Embryonic facial prominence (tissue), 1 donor: ENCODE measurements at regions not wholly inside any gene's neighbourhood (a gene's known extent, or its start where the extent isn't known, plus 50 kb on each side); places are given as distances from the start of the nearest gene placed in this dataset.
"Not testable (repeated sequence)": the region's sequence is repeated elsewhere in the genome, so short reads cannot be mapped to it uniquely, and the experiment has no call there.

Experiments
- DNase-seq: peaks from one replicate; pipeline ENCODE4 v3.0.0-alpha.2; 2016; ENCODE audit errors: extremely low spot score

GRCh38 chr22:49697047-49697446, 130.6 kb downstream of the BRD1 start:
- no peak for DNase-seq

DNA sequence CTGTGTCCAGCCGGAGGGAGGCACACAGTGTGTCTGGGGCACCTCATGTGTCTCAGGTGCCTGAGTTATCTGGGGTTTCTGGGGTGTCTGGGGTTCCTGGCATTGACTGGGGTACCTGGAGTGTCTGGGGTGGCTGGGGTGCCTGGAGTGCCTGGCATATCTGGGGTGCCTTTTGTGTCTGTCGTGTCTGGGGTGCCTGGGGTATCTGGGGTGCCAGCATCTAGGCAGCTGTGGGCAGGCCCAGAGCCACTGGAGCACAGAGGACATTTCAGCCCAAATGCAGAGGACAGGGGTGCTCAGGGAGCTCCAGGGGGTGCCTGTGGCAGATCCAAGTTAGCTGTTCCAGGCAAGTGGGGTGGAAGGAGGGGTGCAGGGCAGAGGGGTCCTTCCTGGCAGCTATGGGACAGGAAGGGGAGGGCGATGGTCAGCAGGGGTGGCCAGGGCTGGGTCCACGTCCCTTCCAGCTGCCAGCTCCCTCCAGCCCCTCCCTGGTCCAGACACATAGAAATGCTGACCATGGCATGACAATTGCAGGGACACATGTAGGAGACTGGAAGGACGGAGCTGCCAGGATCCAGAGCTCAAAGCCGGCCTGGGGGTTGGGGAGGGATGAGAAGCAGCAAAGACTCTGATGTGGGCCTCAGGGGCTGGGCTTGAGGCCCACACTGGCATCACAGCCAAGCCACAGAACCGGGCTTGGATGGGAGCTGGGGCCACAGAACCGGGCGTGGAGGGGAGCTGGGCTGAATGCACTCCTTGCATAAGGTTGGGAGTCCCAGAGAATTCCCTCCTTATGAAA, 133.0 kb downstream of the BRD1 start:
- no peak for DNase-seq

DNA sequence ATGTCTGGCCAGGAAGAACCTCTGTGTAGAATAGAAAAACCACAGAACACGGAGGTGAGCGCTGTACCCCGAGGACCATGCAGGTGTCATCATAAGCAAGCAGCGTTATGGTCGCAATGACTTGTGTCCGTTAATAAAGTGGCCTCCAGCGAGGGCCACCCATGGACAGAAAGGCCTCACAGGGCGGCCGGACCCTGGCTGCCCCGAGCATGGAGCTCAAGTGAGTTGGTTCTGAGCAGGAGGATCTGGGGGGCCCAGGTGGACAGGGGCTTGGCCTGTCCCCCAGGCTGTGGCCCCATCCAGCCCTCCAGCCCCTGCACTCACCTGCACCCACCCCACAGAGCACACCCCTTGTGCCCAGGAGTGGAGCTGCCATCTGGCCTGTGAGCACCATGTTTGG, 133.8 kb downstream of the BRD1 start:
- no peak for DNase-seq

DNA sequence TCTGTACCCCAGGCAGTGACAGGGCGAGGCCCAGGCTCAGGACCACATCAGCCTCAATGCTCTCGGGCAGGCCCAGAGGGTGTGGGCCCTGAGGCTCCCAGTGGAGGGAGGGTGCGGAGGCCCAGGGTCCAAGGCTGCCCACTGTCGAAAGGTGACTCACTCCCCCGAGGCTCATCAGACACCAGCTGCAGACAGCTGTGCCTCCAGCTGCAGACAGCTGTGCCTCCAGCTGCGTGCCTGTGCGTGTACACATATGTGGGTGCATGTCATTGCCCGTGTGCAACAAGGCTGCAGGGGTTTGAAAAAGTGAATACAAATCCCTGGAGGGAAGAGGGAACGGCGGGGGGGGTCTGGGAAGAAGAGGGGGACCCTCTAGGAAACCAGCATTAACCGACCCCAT, 134.3 kb downstream of the BRD1 start:
- DNase-seq, result no peak

- DNase-seq, result no peak
Observed at GRCh38 chr22:49692499-49693225, 135.0 kb downstream of the BRD1 start.

DNA sequence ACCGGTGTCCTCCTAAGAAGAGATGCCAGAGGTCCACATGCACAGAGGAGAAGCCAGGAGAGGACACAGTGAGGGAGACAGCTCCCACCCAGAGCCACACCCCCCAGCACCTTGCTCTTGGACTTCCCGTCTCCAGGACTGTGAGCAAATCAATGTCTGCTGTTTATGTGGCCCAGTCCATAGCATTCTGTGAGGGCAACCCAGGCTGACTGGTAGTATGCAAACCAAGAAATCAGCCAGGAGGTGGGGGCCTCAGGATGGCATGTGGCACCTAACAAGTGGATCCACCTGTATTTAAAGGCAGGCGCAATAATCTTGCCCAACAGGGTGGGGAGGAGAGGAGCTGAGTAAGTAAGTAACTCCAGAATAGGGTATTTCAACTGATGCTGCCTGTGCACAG, 136.4 kb downstream of the BRD1 start:
- DNase-seq, result no peak

DNA sequence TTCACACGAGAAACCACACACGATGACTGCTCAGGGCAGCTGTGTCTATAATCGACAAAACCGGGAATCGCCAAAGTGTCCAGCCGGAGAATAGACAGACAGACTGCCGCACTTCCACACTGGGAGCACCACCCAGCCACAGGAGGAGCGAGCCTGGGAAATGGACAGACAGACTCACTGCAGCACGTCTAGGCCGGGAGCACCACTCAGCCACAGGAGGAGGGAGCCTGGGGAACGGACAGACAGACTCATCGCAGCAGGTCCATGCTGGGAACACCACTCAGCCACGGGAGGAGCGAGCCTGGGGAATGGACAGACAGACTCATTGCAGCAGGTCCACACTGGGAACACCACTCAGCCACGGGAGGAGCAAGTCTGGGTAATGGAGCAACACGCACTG, 137.2 kb downstream of the BRD1 start:
- no peak for DNase-seq

GRCh38 chr22:49689858-49690257, 137.8 kb downstream of the BRD1 start:
- DNase-seq, result no peak

- DNase-seq, result no peak
Observed at GRCh38 chr22:49689255-49689770, 138.4 kb downstream of the BRD1 start.

GRCh38 chr22:49688516-49689254, 139.0 kb downstream of the BRD1 start:
- no peak for DNase-seq

- DNase-seq, result no peak
Observed at GRCh38 chr22:49687786-49688515, 139.7 kb downstream of the BRD1 start.

- no peak for DNase-seq
Observed at GRCh38 chr22:49687333-49687732, 140.3 kb downstream of the BRD1 start.

- no peak for DNase-seq
Observed at GRCh38 chr22:49686495-49687219, 141.0 kb downstream of the BRD1 start.

- no peak for DNase-seq
Observed at GRCh38 chr22:49685686-49686085, 142.0 kb downstream of the BRD1 start.

DNA sequence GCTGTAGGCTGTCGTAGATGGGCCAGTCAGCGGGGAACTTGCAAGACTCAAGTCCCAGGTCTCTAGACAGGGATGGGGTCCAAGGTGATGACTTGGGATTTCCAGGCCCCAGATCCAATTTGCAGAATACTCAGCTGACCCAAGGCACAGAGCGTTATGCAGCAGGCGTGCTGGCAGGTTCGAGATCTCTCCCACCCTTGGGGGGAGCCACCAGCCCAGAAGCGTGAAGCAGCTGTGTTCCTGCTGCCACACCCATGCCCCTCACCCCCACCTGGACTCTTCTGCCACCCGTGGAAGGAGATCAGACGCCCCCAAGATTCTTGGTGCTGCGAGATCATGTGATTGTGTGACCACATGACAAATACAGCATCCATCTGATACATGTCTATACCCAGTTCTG, 142.6 kb downstream of the BRD1 start:
- no peak for DNase-seq

DNA sequence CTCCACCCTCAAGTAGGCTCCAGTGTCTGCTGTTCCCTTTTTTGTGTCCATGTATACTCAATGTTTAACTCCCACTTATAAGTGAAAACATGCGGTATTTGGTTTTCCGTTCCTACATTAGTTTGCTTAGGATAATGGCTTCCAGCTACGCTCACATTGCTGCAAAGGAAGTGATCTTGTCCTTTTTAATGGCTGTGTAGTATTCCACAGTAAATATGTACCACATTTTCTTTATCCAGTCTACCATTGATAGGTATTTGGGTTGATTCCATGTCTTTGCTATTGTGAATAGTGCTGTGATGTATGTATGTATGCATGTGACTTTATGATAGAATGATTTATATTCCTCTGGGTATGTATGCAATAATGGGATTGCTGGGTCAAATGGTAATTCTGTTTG, 144.6 kb downstream of the BRD1 start:
- DNase-seq, result no peak

GRCh38 chr22:49680819-49681218, 146.9 kb downstream of the BRD1 start:
- not testable (repeated sequence) for DNase-seq

DNA sequence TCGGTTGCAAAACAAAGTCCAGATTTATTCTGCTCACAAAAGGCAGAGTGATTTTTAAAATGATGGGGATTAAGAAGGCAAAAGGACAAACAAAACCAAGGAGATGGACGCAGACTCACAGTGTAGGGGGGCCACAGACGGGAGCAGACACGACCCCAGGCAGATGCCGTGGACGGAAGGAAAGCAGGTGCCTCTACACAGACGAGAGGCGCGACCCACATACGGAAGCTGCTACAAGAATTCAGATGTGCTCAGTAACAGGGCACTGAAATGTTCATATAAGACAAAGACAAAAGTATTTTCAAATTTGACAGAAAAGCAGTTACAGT, 148.9 kb downstream of the BRD1 start:
- no peak for DNase-seq

GRCh38 chr22:49678137-49678841, 149.4 kb downstream of the BRD1 start:
- no peak for DNase-seq

DNA sequence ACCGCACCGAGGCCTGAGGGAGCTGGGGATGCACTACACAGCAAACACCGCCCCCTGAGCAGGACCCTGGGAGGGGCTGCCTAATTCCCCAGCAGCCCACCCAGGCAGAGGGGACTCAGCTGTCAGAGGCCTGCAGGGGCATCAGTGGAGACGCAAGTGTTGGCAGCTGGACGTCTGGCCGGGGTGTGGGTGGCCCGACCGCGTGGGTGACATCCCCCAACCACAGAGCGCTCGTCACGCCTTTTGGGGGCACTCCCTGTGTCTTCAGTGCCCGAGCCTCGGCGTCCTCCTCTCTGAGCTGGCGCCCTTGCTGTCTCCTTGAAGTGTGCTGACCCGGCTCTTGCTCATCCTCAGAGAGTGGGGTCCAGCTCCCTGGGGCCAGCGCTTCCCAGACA, 150.2 kb downstream of the BRD1 start:
- DNase-seq, result no peak
